ENCODE measurements at regions not wholly inside any gene's neighbourhood (a gene's known extent, or its start where the extent isn't known, plus 50 kb on each side); places are given as distances from the start of the nearest gene placed in this dataset.

GRCh38 chr6:51487937-51488336 lies 599.5 kb downstream of the PKHD1 start:
- TF ChIP-seq POLR2AphosphoS5 (IDR thresholded peaks at IDR 0.05; ENCODE audit: insufficient read depth in 1 of 2, low read depth in 1 of 2) (no peak), POLR2A (IDR thresholded peaks at IDR 0.05) (no peak), CTCF (IDR thresholded peaks at IDR 0.05) (no peak)

Measured in vagina (tissue), 2 donors.